OCI-LY3 (cell line): ENCODE measurements at regions not wholly inside any gene's neighbourhood (a gene's known extent, or its start where the extent isn't known, plus 50 kb on each side); places are given as distances from the start of the nearest gene placed in this dataset.

Source experiments
- EZH2phosphoT487 ChIP-seq: fragments of 200-600 bp; shearing (Covaris generic); IDR thresholded peaks from 2 replicates; pipeline ENCODE4 v1.6.1; 2018; ENCODE audit warnings: antibody characterized with exemption, mixed run types, low read depth
- TF ChIP-seq, protein P1 (sequence below): fragments of 200-600, 300-600 bp; sonication (generic); IDR thresholded peaks from 2 replicates; pipeline ENCODE4 v1.5.1; 2014; ENCODE audit warnings: antibody characterized with exemption, low read length, low read depth

DNA sequence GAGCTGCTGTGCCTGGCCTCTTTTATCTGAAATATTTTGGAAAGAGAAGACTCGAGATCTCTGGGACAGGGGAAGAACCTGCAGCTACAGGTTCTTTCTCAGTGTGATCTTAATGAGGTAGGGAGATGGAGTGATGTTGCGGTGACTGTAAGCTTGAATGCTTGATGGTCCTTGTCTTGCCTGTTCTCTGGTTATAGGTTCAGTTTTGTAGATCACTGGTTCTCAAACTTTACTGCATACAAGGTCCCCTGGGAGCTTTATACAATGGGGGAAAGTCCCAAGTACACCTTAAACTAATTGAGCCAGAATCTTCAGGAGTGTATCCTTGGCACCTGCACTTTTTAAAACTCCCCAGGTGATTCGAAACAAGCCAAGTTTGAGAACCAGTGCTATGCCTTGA lies 136.7 kb upstream of the CXCR4 start:
- TF ChIP-seq, protein P1, sequence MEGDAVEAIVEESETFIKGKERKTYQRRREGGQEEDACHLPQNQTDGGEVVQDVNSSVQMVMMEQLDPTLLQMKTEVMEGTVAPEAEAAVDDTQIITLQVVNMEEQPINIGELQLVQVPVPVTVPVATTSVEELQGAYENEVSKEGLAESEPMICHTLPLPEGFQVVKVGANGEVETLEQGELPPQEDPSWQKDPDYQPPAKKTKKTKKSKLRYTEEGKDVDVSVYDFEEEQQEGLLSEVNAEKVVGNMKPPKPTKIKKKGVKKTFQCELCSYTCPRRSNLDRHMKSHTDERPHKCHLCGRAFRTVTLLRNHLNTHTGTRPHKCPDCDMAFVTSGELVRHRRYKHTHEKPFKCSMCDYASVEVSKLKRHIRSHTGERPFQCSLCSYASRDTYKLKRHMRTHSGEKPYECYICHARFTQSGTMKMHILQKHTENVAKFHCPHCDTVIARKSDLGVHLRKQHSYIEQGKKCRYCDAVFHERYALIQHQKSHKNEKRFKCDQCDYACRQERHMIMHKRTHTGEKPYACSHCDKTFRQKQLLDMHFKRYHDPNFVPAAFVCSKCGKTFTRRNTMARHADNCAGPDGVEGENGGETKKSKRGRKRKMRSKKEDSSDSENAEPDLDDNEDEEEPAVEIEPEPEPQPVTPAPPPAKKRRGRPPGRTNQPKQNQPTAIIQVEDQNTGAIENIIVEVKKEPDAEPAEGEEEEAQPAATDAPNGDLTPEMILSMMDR, result no peak
- no peak for TF ChIP-seq EZH2phosphoT487
